PC-3 (cell line): ENCODE measurements at regions not wholly inside any gene's neighbourhood (a gene's known extent, or its start where the extent isn't known, plus 50 kb on each side); places are given as distances from the start of the nearest gene placed in this dataset.
A peak's percentile ranks its signal among the peaks of the same experiment; 100 is the strongest.

Source experiments
- ATAC-seq: fragments of 200-7000 bp; cut with Tn5 transposase; 2 replicates; pipeline ENCODE4 v1.9.1; 2020; ENCODE audit warnings: mild to moderate bottlenecking, moderate library complexity
- BruUV-seq: library from RNA; stranded (reverse); fragments of 400-500 nt; replicated peaks from 2 replicates; lab custom pipeline; 2021; lab: Mats Ljungman, UMichigan
- CTCF ChIA-PET: fragments of 300-600 bp; sonication (Branson Sonifier 250); formaldehyde crosslinking; loops from one replicate; lab custom pipeline; 2022; ENCODE audit warnings: antibody characterized with exemption; lab: Charles Lee
- POLR2A ChIA-PET: fragments of 300-600 bp; sonication (Branson Sonifier 250); formaldehyde crosslinking; loops from one replicate; lab custom pipeline; 2022; ENCODE audit warnings: antibody characterized with exemption; ENCODE audit not compliant: unreplicated experiment; lab: Charles Lee
- DNase-seq: peaks from one replicate; pipeline ENCODE4 v3.0.0-alpha.2; 2015
- H2AFZ ChIP-seq: fragments of 300-600 bp; sonication (generic); 2 replicates; pipeline ENCODE4 v1.6.0; 2016; ENCODE audit warnings: antibody characterized with exemption, low read length
- H3F3A ChIP-seq: fragments of 300-600 bp; sonication (generic); one replicate; pipeline ENCODE4 v1.6.0; 2017; ENCODE audit warnings: antibody characterized with exemption, low read length, control low read depth, mild to moderate bottlenecking; ENCODE audit not compliant: unreplicated experiment
- H3K27ac ChIP-seq: fragments of 300-600 bp; sonication (generic); 2 replicates; pipeline ENCODE4 v1.5.1; 2016; ENCODE audit warnings: mild to moderate bottlenecking, low read length
- H3K27me3 ChIP-seq: fragments of 300-600 bp; sonication (generic); 2 replicates; pipeline ENCODE4 v1.6.1; 2016; ENCODE audit warnings: low read length, mixed read lengths
- H3K36me3 ChIP-seq: fragments of 300-600 bp; sonication (generic); 2 replicates; pipeline ENCODE4 v1.6.1; 2016; ENCODE audit warnings: low read depth, mixed run types, low read length, mixed read lengths
- H3K4me1 ChIP-seq: fragments of 300-600 bp; sonication (generic); 2 replicates; pipeline ENCODE4 v1.5.1; 2016; ENCODE audit warnings: low read length; ENCODE audit not compliant: insufficient read depth
- H3K4me2 ChIP-seq: fragments of 300-600 bp; sonication (generic); 2 replicates; pipeline ENCODE4 v1.6.0; 2016; ENCODE audit warnings: low read length
- H3K4me3 ChIP-seq: fragments of 300-600 bp; sonication (generic); 2 replicates; pipeline ENCODE4 v1.5.1; 2016; ENCODE audit warnings: mild to moderate bottlenecking, low read length, mixed read lengths
- H3K79me2 ChIP-seq: fragments of 300-600 bp; sonication (generic); 2 replicates; pipeline ENCODE4 v1.6.1; 2017; ENCODE audit warnings: low read length, mixed read lengths
- H3K9ac ChIP-seq: fragments of 300-600 bp; sonication (generic); 2 replicates; pipeline ENCODE4 v1.6.0; 2016; ENCODE audit warnings: mild to moderate bottlenecking, low read length
- H3K9me2 ChIP-seq: fragments of 300-600 bp; sonication (generic); replicated peaks from 2 replicates; pipeline ENCODE4 v1.6.1; 2016; ENCODE audit warnings: mixed run types, low read length, mixed read lengths
- H3K9me3 ChIP-seq: fragments of 300-600 bp; sonication (generic); 2 replicates; pipeline ENCODE4 v1.6.1; 2016; ENCODE audit warnings: low read length, mixed read lengths
- H4K20me1 ChIP-seq: fragments of 300-600 bp; sonication (generic); 2 replicates; pipeline ENCODE4 v1.6.1; 2016; ENCODE audit warnings: low read length, mixed read lengths
- CTCF ChIP-seq: fragments of 300-600 bp; sonication (generic); conservative IDR thresholded peaks from 2 replicates; pipeline ENCODE4 v1.5.1; 2017; ENCODE audit warnings: antibody characterized with exemption, low read depth, mild to moderate bottlenecking, low read length
- EZH2 ChIP-seq: fragments of 300-600 bp; sonication (generic); IDR thresholded peaks from one replicate; pipeline ENCODE4 v1.6.1; 2017; ENCODE audit warnings: antibody characterized with exemption, mild to moderate bottlenecking, low read length; ENCODE audit not compliant: unreplicated experiment
- EZH2phosphoT487 ChIP-seq: fragments of 300-600 bp; sonication (generic); IDR thresholded peaks from 2 replicates; pipeline ENCODE4 v1.6.1; 2018; ENCODE audit warnings: mild to moderate bottlenecking, antibody characterized with exemption, low read length, borderline replicate concordance
- intact Hi-C: fragments of 100-400 bp; cut with micrococcal nuclease; formaldehyde crosslinking; loops from 2 replicates; pipeline ENCODE4 v1.9.0; 2023

GRCh38 chr5:9927521-9927997, 297.4 kb upstream of the TAS2R1 start:
- POLR2A ChIA-PET = interaction anchor here (0.6 kb wide), 1 partner anchor 93 kb away, joined by 3 read pairs; no protein-coding TSS in a partner anchor
- H3F3A ChIP-seq = peaks cover 6% of the 10 kb centered on the region
- intact Hi-C loops = no loop called here
- no peaks in the 10 kb centered on the region for H3K79me2 ChIP-seq
- peak overlapping the region; percentile 52 for H2AFZ ChIP-seq
- H3K36me3 ChIP-seq = no peaks in the 10 kb centered on the region
- H3K9me3 ChIP-seq = peaks cover 9% of the 10 kb centered on the region; the same call in 1 of the 2 replicates
- DNase-seq = peak; percentile 87
- ATAC-seq = peak; percentile 52
- H3K9me2 ChIP-seq = no peaks in the 10 kb centered on the region
- BruUV-seq = no TSS peak
- no peak for TF ChIP-seq CTCF
- no peak for TF ChIP-seq EZH2phosphoT487
- TF ChIP-seq EZH2 = no peak
- peak overlapping the region; percentile 16; the same call in 1 of the 2 replicates for H3K4me3 ChIP-seq
- H3K27ac ChIP-seq = peak overlapping the region; percentile 87
- peak overlapping the region; percentile 52 for H3K9ac ChIP-seq
- H3K4me1 ChIP-seq = peaks cover 37% of the 10 kb centered on the region
- peak overlapping the region; percentile 62 for H3K4me2 ChIP-seq
- CTCF ChIA-PET = no interaction called here
- H4K20me1 ChIP-seq = no peaks in the 10 kb centered on the region
- H3K27me3 ChIP-seq = no peaks in the 10 kb centered on the region

DNA sequence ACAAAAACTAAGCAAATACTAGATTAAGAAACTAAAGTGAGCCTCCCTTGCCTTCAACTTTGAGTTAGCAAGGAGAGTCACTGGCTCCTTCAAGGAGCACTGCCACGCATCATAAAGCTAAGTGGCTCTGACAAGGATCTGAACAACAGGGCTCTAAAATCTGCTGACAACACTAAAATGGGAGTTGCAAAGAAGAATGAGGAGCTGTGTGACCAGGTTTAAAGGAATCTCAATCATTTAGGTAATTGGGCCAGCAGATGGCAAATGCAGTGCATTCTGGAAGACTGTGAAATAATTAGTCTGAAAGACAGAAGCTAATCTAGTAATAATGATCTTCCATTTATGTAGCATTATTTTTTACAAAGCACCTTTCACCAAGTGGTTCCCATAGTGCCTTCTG, 297.0 kb upstream of the TAS2R1 start:
- H4K20me1 ChIP-seq = no peaks in the 10 kb centered on the region
- H3K36me3 ChIP-seq = no peaks in the 10 kb centered on the region
- peak; percentile 54 for DNase-seq
- intact Hi-C loops = no loop called here
- ChIA-PET CTCF (no interaction called here), POLR2A (interaction anchor here (0.6 kb wide), 1 partner anchor 93 kb away, joined by 3 read pairs; no protein-coding TSS in a partner anchor)
- TF ChIP-seq EZH2 = no peak
- TF ChIP-seq EZH2phosphoT487 = no peak
- no peak for TF ChIP-seq CTCF
- peaks cover 37% of the 10 kb centered on the region for H3K4me1 ChIP-seq
- H3K27ac ChIP-seq = peak overlapping the region; percentile 87
- H3K9ac ChIP-seq = peak overlapping the region; percentile 2; the same call in 1 of the 2 replicates
- no TSS peak for BruUV-seq
- ATAC-seq = no peak
- H3K4me2 ChIP-seq = peak overlapping the region; percentile 62
- peaks cover 6% of the 10 kb centered on the region for H3F3A ChIP-seq
- H3K27me3 ChIP-seq = no peaks in the 10 kb centered on the region
- H3K9me3 ChIP-seq = peaks cover 9% of the 10 kb centered on the region; the same call in 1 of the 2 replicates
- H3K4me3 ChIP-seq = no peak overlapping the region
- H3K9me2 ChIP-seq = no peaks in the 10 kb centered on the region
- H2AFZ ChIP-seq = no peak overlapping the region
- H3K79me2 ChIP-seq = no peaks in the 10 kb centered on the region

DNA sequence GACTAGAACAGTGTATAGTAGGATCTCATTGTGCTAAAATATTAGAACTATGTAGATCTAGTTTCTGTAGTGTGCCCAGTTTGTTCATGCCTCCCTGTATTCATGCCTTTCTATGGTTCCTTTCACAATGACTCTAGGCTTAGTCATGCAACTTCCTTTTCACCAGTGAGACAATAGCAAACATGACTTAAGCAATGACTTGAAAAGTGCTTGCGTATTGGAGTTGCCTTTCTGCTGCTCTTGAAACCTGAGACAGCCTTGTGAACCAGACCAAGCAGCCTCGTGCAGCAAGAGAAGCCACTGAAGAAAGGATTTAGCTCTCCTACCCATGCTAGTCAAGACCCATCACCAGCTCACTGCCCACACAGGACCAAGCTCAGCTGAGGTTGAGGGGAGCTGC, 294.5 kb upstream of the TAS2R1 start:
- no peak overlapping the region for H3K4me3 ChIP-seq
- no peaks in the 10 kb centered on the region for H3K27me3 ChIP-seq
- no peaks in the 10 kb centered on the region for H3K36me3 ChIP-seq
- peak; percentile 99 for DNase-seq
- peaks cover 37% of the 10 kb centered on the region for H3K4me1 ChIP-seq
- peak overlapping the region; percentile 56 for H2AFZ ChIP-seq
- H3K4me2 ChIP-seq = peak overlapping the region; percentile 38
- ChIA-PET POLR2A (no interaction called here), CTCF (no interaction called here)
- peaks cover 6% of the 10 kb centered on the region for H3F3A ChIP-seq
- no peak for TF ChIP-seq CTCF
- no peak for TF ChIP-seq EZH2
- no peak for TF ChIP-seq EZH2phosphoT487
- no TSS peak for BruUV-seq
- intact Hi-C loops = no loop called here
- no peaks in the 10 kb centered on the region for H3K79me2 ChIP-seq
- ATAC-seq = peak; percentile 94
- peak overlapping the region; percentile 92 for H3K27ac ChIP-seq
- peak overlapping the region; percentile 64 for H3K9ac ChIP-seq
- H4K20me1 ChIP-seq = no peaks in the 10 kb centered on the region
- no peaks in the 10 kb centered on the region for H3K9me2 ChIP-seq
- peaks cover 9% of the 10 kb centered on the region; the same call in 1 of the 2 replicates for H3K9me3 ChIP-seq
